CD8-positive, alpha-beta memory T cell (primary cell): ENCODE measurements at regions not wholly inside any gene's neighbourhood (a gene's known extent, or its start where the extent isn't known, plus 50 kb on each side); places are given as distances from the start of the nearest gene placed in this dataset.

Experiments used
- CTCF ChIA-PET: fragments of 350-600 bp; sonication (Branson Sonifier 250); formaldehyde crosslinking; loops from one replicate; lab custom pipeline; 2021; ENCODE audit warnings: antibody characterized with exemption; lab: Charles Lee
- POLR2A ChIA-PET: fragments of 350-600 bp; sonication (Branson Sonifier 250); formaldehyde crosslinking; loops from one replicate; lab custom pipeline; 2021; ENCODE audit warnings: antibody characterized with exemption; lab: Charles Lee
- DNase-seq, 5 donors: peaks; one replicate each; pipeline versions ENCODE4 v3.0.0 to v3.0.0-alpha.2; 2020 to 2022; ENCODE audit warnings: mixed read lengths in 1 of 5
- H3K27ac ChIP-seq: one replicate; pipeline ENCODE4 v1.7.0; 2013; ENCODE audit warnings: low read depth, mild to moderate bottlenecking, low read length, moderate library complexity
- H3K27me3 ChIP-seq: 2 replicates; pipeline ENCODE4 v1.7.0; 2013; ENCODE audit warnings: low read length, mild to moderate bottlenecking; ENCODE audit not compliant: insufficient read depth, poor library complexity, severe bottlenecking
- H3K36me3 ChIP-seq: 2 replicates; pipeline ENCODE4 v1.7.0; 2013; ENCODE audit warnings: mild to moderate bottlenecking, low read length, moderate library complexity; ENCODE audit not compliant: insufficient read depth
- H3K4me1 ChIP-seq: 2 replicates; pipeline ENCODE4 v1.7.0; 2013; ENCODE audit warnings: mild to moderate bottlenecking, low read length, moderate library complexity; ENCODE audit not compliant: insufficient read depth
- H3K4me3 ChIP-seq: 2 replicates; pipeline ENCODE4 v1.7.0; 2013; ENCODE audit warnings: mild to moderate bottlenecking, low read length
- H3K9me3 ChIP-seq: 2 replicates; pipeline ENCODE4 v1.7.0; 2013; ENCODE audit warnings: mild to moderate bottlenecking, low read length
- H3K27ac Mint-ChIP-seq, 8 donors: one replicate each; pipeline ENCODE4 v1.8.0; 2020 to 2021; ENCODE audit warnings: mixed read lengths in 8 of 8, mild to moderate bottlenecking in 6 of 8, inconsistent platforms in 3 of 8, moderate library complexity in 3 of 8
- H3K27me3 Mint-ChIP-seq, 2 donors: one replicate each; pipeline ENCODE4 v1.8.0; 2020 to 2021; ENCODE audit warnings: mixed read lengths in 2 of 2, mild to moderate bottlenecking in 1 of 2, moderate library complexity in 1 of 2
- H3K36me3 Mint-ChIP-seq, 3 donors: one replicate each; pipeline ENCODE4 v1.8.0; 2020 to 2021; ENCODE audit warnings: mixed read lengths in 3 of 3, inconsistent platforms in 1 of 3, mild to moderate bottlenecking in 1 of 3
- H3K4me1 Mint-ChIP-seq, 3 donors: one replicate each; pipeline ENCODE4 v1.8.0; 2020 to 2021; ENCODE audit warnings: mixed read lengths in 3 of 3, inconsistent platforms in 1 of 3, mild to moderate bottlenecking in 1 of 3
- H3K4me3 Mint-ChIP-seq, 7 donors: one replicate each; pipeline ENCODE4 v1.8.0; 2020 to 2021; ENCODE audit warnings: mixed read lengths in 7 of 7, mild to moderate bottlenecking in 6 of 7, moderate library complexity in 4 of 7, inconsistent platforms in 2 of 7
- H3K9me3 Mint-ChIP-seq, 5 donors: one replicate each; pipeline ENCODE4 v1.8.0; 2020 to 2022; ENCODE audit warnings: mixed read lengths in 5 of 5, mild to moderate bottlenecking in 3 of 5, moderate library complexity in 2 of 5, inconsistent platforms in 1 of 5

DNA sequence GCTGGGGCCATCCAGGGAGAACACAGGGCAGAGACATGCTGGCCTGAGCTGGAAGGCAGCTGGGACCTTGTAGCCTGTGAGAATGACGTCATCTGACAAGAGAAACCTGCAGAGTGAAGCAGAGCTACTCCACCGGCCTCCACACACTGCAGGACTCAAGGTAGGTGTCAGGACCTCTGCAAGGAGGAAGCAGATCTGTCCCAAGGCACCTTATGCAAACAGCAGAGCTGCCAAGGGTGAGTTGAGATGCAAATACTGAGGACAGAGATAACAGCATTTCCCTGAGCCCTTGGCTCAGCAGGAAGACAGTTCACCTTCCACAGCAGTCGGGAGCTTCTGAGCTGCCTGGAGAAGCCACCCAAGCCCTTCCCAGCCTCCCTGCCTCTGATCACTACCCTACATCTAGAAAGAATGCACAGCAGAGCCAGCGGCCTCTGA is 51.9 kb upstream of the IGSF9B start:
- POLR2A ChIA-PET = no interaction called here
- no peaks in the 10 kb centered on the region for H3K27me3 ChIP-seq
- Mint-ChIP-seq H3K4me3 (no peak overlapping the region), H3K27me3 (peaks cover 10 to 34% of the 10 kb centered on the region in 2 donors), H3K9me3 (no peaks in the 10 kb centered on the region), H3K4me1 (no peaks in the 10 kb centered on the region), H3K36me3 (no peaks in the 10 kb centered on the region), H3K27ac (no peak overlapping the region)
- no peak overlapping the region for H3K4me3 ChIP-seq
- no peaks in the 10 kb centered on the region for H3K36me3 ChIP-seq
- no peaks in the 10 kb centered on the region for H3K4me1 ChIP-seq
- DNase-seq = no peak
- CTCF ChIA-PET = no interaction called here
- H3K27ac ChIP-seq = no peak overlapping the region
- H3K9me3 ChIP-seq = no peaks in the 10 kb centered on the region

DNA sequence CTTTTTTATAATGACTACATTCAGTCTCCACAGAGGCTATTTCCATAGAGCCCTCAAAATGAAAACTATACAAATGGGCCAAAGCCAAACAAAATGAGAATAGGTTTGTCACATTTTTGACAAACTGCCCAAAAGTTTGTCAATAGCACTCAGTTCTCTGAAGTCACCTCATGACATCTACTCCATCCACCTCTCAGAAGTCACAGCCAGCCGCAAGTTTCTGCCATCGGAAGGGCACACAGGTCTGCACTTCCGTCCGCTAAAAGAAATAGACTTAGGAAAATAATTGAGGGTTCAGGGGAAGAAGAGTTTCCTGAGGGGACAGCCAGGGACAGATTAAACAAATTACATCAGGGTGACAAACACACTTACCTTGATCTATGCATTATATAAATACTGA is 55.4 kb upstream of the JAM3 start:
- Histone ChIP-seq H3K27me3 (no peaks in the 10 kb centered on the region), H3K36me3 (no peaks in the 10 kb centered on the region), H3K4me1 (no peaks in the 10 kb centered on the region), H3K4me3 (no peak overlapping the region), H3K9me3 (no peaks in the 10 kb centered on the region), H3K27ac (no peak overlapping the region)
- Mint-ChIP-seq H3K9me3 (no peaks in the 10 kb centered on the region), H3K27me3 (peaks cover 11 to 59% of the 10 kb centered on the region in 2 donors), H3K36me3 (no peaks in the 10 kb centered on the region), H3K4me1 (no peaks in the 10 kb centered on the region), H3K4me3 (no peak overlapping the region), H3K27ac (no peak overlapping the region)
- DNase-seq = no peak
- ChIA-PET CTCF (no interaction called here), POLR2A (no interaction called here)

DNA sequence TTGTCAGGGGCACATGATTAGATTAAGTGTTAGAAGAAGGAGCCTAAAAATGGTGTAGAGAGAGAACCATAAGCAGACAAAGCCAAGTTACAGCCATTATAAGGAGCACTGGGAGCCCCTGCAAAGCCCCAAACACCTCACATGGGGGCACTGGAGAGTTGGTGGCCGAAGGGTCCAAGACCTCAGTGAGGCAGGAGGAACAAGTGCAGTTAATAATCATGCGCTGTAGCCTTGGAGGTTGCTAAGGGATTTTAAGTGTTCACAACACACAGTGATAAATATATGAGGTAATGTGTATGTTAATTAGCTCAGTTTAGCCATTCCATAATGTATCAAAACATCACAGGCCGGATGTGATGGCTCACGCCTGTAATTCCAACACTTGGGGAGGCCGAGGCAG is 54.4 kb upstream of the JAM3 start:
- H3K27me3 Mint-ChIP-seq = peaks cover 11 to 57% of the 10 kb centered on the region in 2 donors
- no peaks in the 10 kb centered on the region for H3K9me3 ChIP-seq
- H3K4me1 ChIP-seq = no peaks in the 10 kb centered on the region
- POLR2A ChIA-PET = no interaction called here
- H3K4me3 ChIP-seq = no peak overlapping the region
- H3K27ac ChIP-seq = no peak overlapping the region
- H3K27ac Mint-ChIP-seq = no peak overlapping the region
- DNase-seq = no peak
- CTCF ChIA-PET = interaction anchor here (0.9 kb wide), 1 partner anchor 36 kb away, joined by 3 read pairs; no protein-coding TSS in a partner anchor
- no peaks in the 10 kb centered on the region for H3K9me3 Mint-ChIP-seq
- H3K27me3 ChIP-seq = no peaks in the 10 kb centered on the region
- H3K4me3 Mint-ChIP-seq = no peak overlapping the region
- no peaks in the 10 kb centered on the region for H3K36me3 ChIP-seq
- no peaks in the 10 kb centered on the region for H3K36me3 Mint-ChIP-seq
- no peaks in the 10 kb centered on the region for H3K4me1 Mint-ChIP-seq

DNA sequence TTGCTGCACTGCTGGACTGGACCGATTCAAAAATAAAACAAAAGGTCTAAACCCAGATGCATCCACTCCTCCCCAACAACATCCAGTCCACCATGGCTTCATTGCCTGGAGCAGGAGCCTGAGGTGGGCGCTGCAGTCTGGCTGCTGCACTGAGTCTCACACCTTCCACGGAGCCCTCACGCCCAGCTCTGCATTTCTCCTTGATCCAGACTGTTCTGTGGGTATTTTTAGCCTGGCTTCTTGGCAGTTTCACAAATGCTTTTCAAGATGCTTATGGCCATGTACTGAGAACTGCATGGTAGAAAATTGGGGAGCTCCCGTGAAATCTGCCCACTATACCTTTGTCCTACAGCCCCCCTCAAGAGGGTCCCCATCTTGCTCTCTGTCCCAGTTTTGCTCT is 53.3 kb upstream of the JAM3 start:
- Histone ChIP-seq H3K27ac (no peak overlapping the region), H3K36me3 (no peaks in the 10 kb centered on the region), H3K27me3 (no peaks in the 10 kb centered on the region), H3K9me3 (no peaks in the 10 kb centered on the region), H3K4me1 (no peaks in the 10 kb centered on the region), H3K4me3 (no peak overlapping the region)
- DNase-seq = no peak
- Mint-ChIP-seq H3K9me3 (no peaks in the 10 kb centered on the region), H3K27ac (no peak overlapping the region), H3K36me3 (no peaks in the 10 kb centered on the region), H3K4me1 (no peaks in the 10 kb centered on the region), H3K27me3 (peaks cover 10 to 58% of the 10 kb centered on the region in 2 donors), H3K4me3 (no peak overlapping the region)
- ChIA-PET CTCF (no interaction called here), POLR2A (no interaction called here)

DNA sequence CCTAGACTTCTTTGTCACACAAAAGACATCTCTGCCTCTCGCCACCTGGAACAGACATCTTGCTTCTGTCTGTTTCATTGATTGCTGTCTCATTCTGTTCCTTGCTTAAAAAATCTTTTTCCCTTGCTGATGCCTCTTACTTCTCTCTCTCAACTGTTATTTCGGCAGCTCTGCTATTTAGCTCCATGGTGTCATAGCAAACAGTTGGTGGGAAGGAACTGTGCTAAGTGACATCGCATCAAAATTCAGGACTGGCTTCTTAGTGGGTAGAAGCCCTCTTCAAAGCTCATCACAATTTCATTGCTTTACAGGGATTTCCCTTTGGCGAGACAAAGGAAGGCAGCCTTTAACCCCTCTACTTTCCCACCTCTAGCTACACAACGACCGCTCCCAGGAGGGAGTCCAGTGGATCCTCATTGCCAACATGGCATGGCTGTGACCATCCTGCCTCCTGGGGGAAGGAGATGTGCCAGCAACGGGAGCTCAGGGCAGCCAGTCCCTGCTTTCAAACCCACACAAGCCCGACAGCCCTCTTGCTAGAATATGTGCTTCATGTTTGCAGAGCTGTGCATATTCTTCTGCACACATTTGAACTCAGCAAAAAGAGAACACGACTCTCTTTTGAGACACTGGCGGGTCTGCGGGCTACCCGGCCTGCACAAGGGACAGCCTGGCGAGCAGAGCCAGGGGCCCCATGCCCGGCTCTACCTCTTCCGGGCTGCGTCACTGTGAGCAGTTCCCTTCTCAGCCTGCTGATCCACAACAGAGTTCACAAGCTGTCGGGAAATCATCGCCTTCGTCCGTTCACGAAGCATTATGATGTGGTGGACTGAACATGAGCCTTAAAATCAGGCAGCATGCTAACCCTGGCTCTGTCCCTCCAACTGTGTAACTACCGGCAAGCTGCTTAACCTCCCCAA is 51.1 kb upstream of the JAM3 start:
- H3K27ac ChIP-seq = no peak overlapping the region
- Mint-ChIP-seq H3K27ac (peak overlapping the region in 1 of 8 donors; percentile 19), H3K27me3 (peaks cover 10 to 57% of the 10 kb centered on the region in 2 donors), H3K4me1 (no peaks in the 10 kb centered on the region), H3K4me3 (no peak overlapping the region), H3K36me3 (no peaks in the 10 kb centered on the region), H3K9me3 (no peaks in the 10 kb centered on the region)
- no peak overlapping the region for H3K4me3 ChIP-seq
- ChIA-PET CTCF (interaction anchor here (1.0 to 1.6 kb wide), 3 partner anchors 10 to 33 kb away, joined by 3 to 4 read pairs (median 3); no protein-coding TSS in a partner anchor), POLR2A (no interaction called here)
- no peaks in the 10 kb centered on the region for H3K27me3 ChIP-seq
- no peaks in the 10 kb centered on the region for H3K36me3 ChIP-seq
- no peaks in the 10 kb centered on the region for H3K4me1 ChIP-seq
- no peaks in the 10 kb centered on the region for H3K9me3 ChIP-seq
- no peak for DNase-seq
